AG09309 (cell line): ENCODE measurements at regions not wholly inside any gene's neighbourhood (a gene's known extent, or its start where the extent isn't known, plus 50 kb on each side); places are given as distances from the start of the nearest gene placed in this dataset.

Source experiments
- DNase-seq: peaks from one replicate; pipeline ENCODE4 v3.0.0-alpha.2; 2010; ENCODE audit warnings: low read depth
- H3K4me3 ChIP-seq: 2 replicates; pipeline ENCODE4 v1.5.1; 2011; ENCODE audit warnings: mild to moderate bottlenecking, low read depth, low read length, moderate library complexity; ENCODE audit not compliant: control insufficient read depth
- CTCF ChIP-seq: IDR thresholded peaks from 2 replicates; pipeline ENCODE4 v1.5.1; 2011; ENCODE audit warnings: mild to moderate bottlenecking, low read depth, low read length, inconsistent platforms; ENCODE audit not compliant: insufficient read depth, control insufficient read depth; ENCODE audit errors: missing control alignments

GRCh38 chr2:143954186-143954585 lies 565.7 kb downstream of the ZEB2 start:
- no peak for DNase-seq
- no peak for TF ChIP-seq CTCF
- no peak overlapping the region for H3K4me3 ChIP-seq

GRCh38 chr2:143953451-143954030 lies 566.4 kb downstream of the ZEB2 start:
- H3K4me3 ChIP-seq, result no peak overlapping the region
- no peak for TF ChIP-seq CTCF
- no peak for DNase-seq

GRCh38 chr2:143952536-143952935 lies 567.4 kb downstream of the ZEB2 start:
- H3K4me3 ChIP-seq, result no peak overlapping the region
- no peak for DNase-seq
- TF ChIP-seq CTCF, result no peak

GRCh38 chr2:143950704-143951103 lies 569.2 kb downstream of the ZEB2 start:
- H3K4me3 ChIP-seq, result no peak overlapping the region
- no peak for TF ChIP-seq CTCF
- no peak for DNase-seq

- no peak for TF ChIP-seq CTCF
- no peak overlapping the region for H3K4me3 ChIP-seq
- no peak for DNase-seq
These were observed 570.6 kb downstream of the ZEB2 start for GRCh38 chr2:143949121-143949848.

GRCh38 chr2:143948710-143949109 lies 571.2 kb downstream of the ZEB2 start:
- H3K4me3 ChIP-seq, result no peak overlapping the region
- TF ChIP-seq CTCF, result no peak
- DNase-seq, result no peak
